Pulmonary artery endothelial cell (primary cell): ENCODE measurements at regions not wholly inside any gene's neighbourhood (a gene's known extent, or its start where the extent isn't known, plus 50 kb on each side); places are given as distances from the start of the nearest gene placed in this dataset.
"Not testable (repeated sequence)": the region's sequence is repeated elsewhere in the genome, so short reads cannot be mapped to it uniquely, and the experiment has no call there.

Source experiments
- DNase-seq: peaks from one replicate; pipeline ENCODE4 v3.0.0-alpha.2; 2011; ENCODE audit warnings: low read depth, low spot score

GRCh38 chr6:110558575-110558974, 82.2 kb upstream of the SLC22A16 start:
- no peak for DNase-seq

- DNase-seq, result no peak
Observed at GRCh38 chr6:110557199-110557598, 80.8 kb upstream of the SLC22A16 start.

GRCh38 chr6:110556317-110557110, 80.1 kb upstream of the SLC22A16 start:
- no peak for DNase-seq

DNA sequence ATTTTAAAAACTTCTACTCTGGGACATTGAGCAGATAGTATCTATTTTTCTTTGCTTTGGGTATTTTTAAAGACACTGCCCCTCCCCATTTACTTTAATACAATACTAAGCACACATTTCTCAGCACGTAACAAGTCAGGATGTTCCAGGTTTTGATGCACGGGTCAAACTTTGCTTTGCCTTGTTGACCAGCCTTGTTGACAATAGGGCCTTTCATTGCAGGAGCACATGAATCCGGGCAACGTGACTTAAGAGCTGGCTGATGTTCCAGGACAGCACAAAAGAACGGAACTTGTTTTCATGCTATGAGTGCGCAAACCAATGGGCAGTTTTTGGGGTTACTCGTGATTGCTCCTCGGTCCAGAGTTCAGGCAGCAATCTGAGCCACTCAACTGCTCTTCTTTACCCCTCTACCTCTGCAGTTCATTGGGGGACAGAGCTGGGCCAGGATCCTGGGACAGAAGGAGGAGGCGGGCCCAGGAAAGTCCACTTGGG, 78.6 kb upstream of the SLC22A16 start:
- DNase-seq, result no peak

DNA sequence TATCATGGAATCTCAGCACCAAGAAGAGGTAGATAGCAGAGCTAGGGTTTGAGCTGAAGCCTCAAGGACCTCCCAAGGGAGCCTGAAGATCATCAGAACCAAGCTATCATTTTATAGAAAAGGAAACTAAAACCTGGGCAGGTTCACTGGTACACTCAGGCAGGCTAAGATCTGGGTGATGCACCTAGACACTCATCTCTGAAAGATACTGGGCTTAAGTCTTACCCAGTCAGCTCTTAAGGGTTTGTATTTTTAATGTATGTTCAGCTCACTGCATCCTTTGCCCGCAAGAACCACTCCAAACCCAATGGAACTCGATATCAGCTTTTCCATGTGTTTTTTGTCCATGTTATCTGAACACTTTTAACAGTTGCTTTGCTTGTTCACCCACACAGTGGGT, 78.0 kb upstream of the SLC22A16 start:
- DNase-seq, result no peak

GRCh38 chr6:110552901-110553641, 76.7 kb upstream of the SLC22A16 start:
- DNase-seq, result no peak

DNA sequence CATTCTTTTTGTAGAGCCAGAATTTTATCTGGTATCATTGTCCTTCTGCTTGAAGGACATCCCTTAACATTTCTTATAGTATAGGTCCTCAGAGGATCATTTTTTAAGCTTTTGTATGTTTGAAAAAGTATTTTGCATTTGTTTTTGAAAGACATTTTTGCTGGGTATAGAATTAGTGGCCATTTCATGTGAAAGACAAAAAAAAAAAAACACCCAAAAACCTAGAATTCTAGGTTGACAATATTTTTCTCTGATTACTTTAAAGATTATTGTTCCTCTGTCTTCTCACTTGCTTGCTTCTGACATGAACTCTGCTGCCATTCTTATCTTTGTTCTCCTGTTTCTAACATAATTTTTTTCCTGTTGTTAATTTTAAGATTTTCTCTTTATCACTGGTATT, 75.7 kb upstream of the SLC22A16 start:
- DNase-seq, result no peak

DNA sequence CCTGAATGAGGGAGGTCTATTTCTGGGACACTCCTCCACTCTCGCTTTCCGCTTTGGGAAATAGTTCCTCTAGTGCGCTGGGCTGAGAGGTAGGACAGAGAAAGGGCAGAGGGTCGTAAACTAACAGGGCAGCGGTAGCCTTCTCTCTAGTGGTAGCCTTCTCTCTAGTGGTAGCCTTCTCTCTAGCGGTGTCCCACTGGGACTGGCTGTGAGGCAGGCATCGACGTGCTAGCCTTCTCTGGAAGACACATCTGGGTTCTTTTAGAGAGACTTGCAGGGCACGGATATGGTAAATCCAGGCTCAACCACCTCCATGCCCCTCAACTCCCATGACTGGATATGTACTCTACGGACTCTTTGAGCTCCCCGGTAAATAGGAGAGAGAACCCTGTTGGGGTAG, 74.7 kb upstream of the SLC22A16 start:
- DNase-seq, result no peak

- DNase-seq, result no peak
Observed at GRCh38 chr6:110550353-110550752, 73.9 kb upstream of the SLC22A16 start.

DNA sequence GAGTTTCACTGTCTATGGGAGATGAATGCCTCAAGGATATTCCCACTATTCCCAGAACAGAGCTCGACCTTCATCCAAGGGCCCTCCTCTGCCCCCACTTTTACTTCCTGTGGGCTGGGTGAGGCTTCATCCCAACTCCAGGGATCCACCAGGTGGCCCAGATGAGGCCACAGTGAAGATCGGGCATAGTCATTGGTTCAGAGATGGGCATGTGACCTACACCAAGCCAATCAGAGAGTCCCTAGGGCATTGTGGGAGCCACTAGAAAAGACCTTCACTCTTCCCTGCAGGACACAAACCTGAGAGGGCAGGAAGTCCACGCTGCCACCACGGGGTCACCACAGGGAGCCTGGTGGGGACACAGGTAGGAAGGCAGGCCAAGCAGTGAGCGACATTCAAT, 72.9 kb upstream of the SLC22A16 start:
- no peak for DNase-seq

DNA sequence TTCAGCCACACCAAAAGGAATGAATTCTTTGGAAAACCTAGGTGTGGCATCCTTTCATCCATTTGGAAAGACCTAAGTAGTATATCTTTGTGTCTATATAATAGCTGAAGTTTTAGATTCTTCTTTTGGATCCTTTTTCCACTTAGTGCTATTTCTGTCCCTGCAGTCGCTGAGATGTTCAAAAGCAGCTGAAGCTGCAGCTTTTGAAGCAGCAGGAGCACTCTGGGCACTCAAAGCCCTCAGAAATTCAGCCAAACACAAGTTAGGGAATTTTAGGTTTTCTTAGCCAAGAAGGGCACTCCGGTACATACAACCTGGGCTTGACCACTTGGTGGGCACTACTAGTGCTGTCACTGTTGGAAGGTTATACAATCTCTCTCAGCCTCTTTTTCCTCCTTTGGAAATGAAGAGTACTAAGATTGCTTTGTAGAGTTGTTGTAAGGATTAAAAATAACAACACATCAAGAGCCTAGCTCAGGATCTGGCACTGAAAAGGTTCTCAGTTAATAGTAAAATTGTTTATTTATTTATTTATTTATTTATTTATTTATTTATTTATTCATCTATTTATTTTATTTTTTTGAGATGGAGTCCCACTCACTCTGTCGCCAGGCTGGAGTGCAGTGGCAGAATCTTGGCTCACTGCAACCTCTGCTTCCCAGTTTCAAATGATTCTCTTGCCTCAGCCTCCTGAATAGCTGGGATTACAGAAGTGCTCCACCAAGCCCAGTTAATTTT, 71.9 kb upstream of the SLC22A16 start:
- DNase-seq, result no peak

DNA sequence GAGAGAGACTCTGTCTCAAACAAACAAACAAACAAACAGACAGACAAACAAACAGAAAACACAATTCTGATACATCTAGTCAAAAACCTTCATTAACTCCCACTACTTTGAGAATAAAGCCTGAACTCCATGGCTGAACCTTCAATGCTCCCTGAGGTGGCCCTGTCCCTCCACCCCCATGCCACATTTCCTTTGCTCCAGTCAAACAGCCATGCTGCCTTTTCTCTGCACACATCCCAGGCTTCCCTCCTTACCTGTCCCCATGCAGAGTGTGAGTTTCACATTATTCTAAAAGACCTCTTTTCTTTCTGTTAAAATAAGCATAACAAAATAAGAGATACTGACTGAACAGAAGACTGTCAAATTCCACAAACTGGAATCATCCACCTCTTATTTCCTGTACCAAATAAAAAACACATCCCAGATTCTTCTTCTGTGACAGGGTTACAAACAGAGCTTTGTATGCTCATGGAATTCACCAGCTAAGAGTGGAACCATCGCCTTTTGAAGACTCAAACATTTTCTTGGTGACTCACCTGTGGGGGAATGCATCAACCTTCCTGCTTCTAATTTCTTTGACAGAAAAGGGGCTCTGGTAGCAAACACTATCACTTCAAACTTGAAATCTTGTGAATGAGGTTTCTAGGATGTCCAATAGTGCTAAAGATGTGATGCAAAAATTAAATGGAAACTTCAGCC, 71.0 kb upstream of the SLC22A16 start:
- no peak for DNase-seq

GRCh38 chr6:110545081-110545872, 68.9 kb upstream of the SLC22A16 start:
- no peak for DNase-seq

- DNase-seq, result no peak
Observed at GRCh38 chr6:110544472-110544871, 68.1 kb upstream of the SLC22A16 start.

GRCh38 chr6:110543106-110543505, 66.7 kb upstream of the SLC22A16 start:
- no peak for DNase-seq

GRCh38 chr6:110542311-110543024, 66.1 kb upstream of the SLC22A16 start:
- no peak for DNase-seq

- DNase-seq, result no peak
Observed at GRCh38 chr6:110541701-110542309, 65.4 kb upstream of the SLC22A16 start.

DNA sequence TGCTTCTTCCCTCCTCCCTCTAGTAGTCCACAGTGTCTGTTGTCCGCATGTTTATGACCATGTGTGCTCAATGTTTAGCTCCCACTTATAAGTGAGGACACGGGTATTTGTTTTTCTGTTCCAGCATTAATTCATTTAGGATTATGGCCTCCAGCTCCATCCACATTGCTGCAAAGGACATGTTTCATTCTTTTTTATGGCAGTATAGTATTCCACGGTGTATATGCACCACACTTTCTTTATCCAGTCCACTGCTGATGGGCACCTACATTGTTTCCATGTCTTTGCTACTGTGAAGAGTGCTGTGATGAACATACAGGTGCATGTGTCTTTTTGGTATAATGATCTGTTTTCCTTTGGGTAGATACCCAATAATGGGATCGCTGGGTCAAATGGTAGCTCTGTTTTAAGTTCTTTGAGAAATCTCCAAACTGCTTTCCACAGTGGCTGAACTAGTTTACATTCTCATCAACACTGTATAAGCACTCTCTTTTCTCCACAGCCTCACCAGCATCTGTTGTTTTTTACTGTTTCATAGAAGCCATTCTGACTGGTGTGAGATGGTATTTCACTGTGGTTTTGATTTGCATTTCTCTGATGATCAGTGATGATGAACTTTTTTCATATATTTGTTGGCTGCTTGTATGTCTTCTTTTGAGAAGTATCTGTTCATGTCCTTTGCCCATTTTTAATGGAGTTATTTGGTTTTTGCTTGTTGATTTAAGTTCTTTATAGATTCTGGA, 63.0 kb upstream of the SLC22A16 start:
- DNase-seq, result not testable (repeated sequence)
